Thymus (tissue), 11 donors: ENCODE measurements at regions not wholly inside any gene's neighbourhood (a gene's known extent, or its start where the extent isn't known, plus 50 kb on each side); places are given as distances from the start of the nearest gene placed in this dataset.

Source experiments
- DNase-seq, 9 donors: peaks; one replicate each; pipeline ENCODE4 v3.0.0-alpha.2; 2013; ENCODE audit warnings: low spot score in 9 of 9, low read depth in 6 of 9, missing footprints in 1 of 9
- H3K27ac ChIP-seq, 2 donors: one replicate each; pipeline ENCODE4 v1.5.1; 2013; ENCODE audit warnings: control low read depth in 1 of 2, low read depth in 1 of 2, low read length in 1 of 2, mild to moderate bottlenecking in 1 of 2, moderate library complexity in 1 of 2
- H3K27me3 ChIP-seq, 2 donors: one replicate each; pipeline ENCODE4 v1.5.1; 2013; ENCODE audit warnings: low read length in 1 of 2; ENCODE audit not compliant: control insufficient read depth in 2 of 2, insufficient read depth in 1 of 2
- H3K36me3 ChIP-seq, 2 donors: one replicate each; pipeline ENCODE4 v1.5.1; 2013; ENCODE audit warnings: low read length in 1 of 2, mild to moderate bottlenecking in 1 of 2, moderate library complexity in 1 of 2; ENCODE audit not compliant: control insufficient read depth in 2 of 2, insufficient read depth in 2 of 2
- H3K4me1 ChIP-seq, 2 donors: one replicate each; pipeline ENCODE4 v1.5.1; 2013; ENCODE audit warnings: low read length in 2 of 2; ENCODE audit not compliant: control insufficient read depth in 2 of 2, insufficient read depth in 2 of 2
- H3K4me3 ChIP-seq, 2 donors: one replicate each; pipeline ENCODE4 v1.5.1; 2013; ENCODE audit warnings: low read length in 2 of 2, control low read depth in 1 of 2, mild to moderate bottlenecking in 1 of 2
- H3K9me3 ChIP-seq, 2 donors: one replicate each; pipeline ENCODE4 v1.5.1; 2013; ENCODE audit warnings: low read length in 1 of 2, mild to moderate bottlenecking in 1 of 2; ENCODE audit not compliant: control insufficient read depth in 2 of 2, insufficient read depth in 1 of 2
- WGBS: extraction: QIAGEN DNeasy Blood & Tissue Kit; methylation state at CpG from one replicate; pipeline ENCODE4 v1.1.7; 2013; 5-methylcytosine and 5-hydroxymethylcytosine counted together
- donor health status: healthy.

DNA sequence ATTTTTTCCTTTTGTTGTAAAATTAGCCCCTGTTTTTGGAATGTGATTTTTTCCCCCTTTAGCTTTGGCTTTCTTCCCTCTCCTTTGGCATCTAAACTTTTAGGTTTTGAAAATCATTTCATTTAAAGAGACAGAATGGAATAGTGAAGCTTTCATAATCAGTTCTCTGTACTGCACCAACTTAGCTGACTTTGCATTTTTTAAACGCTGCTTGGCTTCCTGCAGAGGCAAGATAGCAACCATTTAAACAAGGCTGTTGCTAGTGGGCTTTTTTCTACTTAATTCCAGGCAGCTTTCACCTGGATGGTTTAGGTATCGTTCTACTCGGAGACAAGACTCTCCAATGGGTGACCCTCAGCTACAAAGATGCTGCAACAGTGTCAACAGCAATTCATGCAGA is 267.9 kb upstream of the PKDCC start:
- H3K4me3 ChIP-seq, result no peak overlapping the region
- WGBS, result 37% methylated on average over 3 of the region's 3 CpGs
- H3K36me3 ChIP-seq, result no peaks in the 10 kb centered on the region
- H3K9me3 ChIP-seq, result peaks cover 0 to 3% of the 10 kb centered on the region in 2 donors
- no peaks in the 10 kb centered on the region for H3K27me3 ChIP-seq
- DNase-seq, result no peak
- H3K4me1 ChIP-seq, result no peaks in the 10 kb centered on the region
- no peak overlapping the region for H3K27ac ChIP-seq

GRCh38 chr2:41782306-41783158 is 265.3 kb upstream of the PKDCC start:
- 56% methylated on average over 6 of the region's 6 CpGs for WGBS
- Histone ChIP-seq H3K27ac (no peak overlapping the region), H3K9me3 (peaks cover 0 to 3% of the 10 kb centered on the region in 2 donors), H3K4me3 (no peak overlapping the region), H3K27me3 (no peaks in the 10 kb centered on the region), H3K36me3 (no peaks in the 10 kb centered on the region), H3K4me1 (no peaks in the 10 kb centered on the region)
- DNase-seq, result peak in 7 of 9 donors; percentile 15 to 52 (median 28)

- H3K4me1 ChIP-seq, result no peaks in the 10 kb centered on the region
- no peaks in the 10 kb centered on the region for H3K27me3 ChIP-seq
- H3K36me3 ChIP-seq, result no peaks in the 10 kb centered on the region
- H3K27ac ChIP-seq, result no peak overlapping the region
- 96% methylated on average over 6 of the region's 6 CpGs for WGBS
- peaks cover 0 to 3% of the 10 kb centered on the region in 2 donors for H3K9me3 ChIP-seq
- H3K4me3 ChIP-seq, result no peak overlapping the region
- DNase-seq, result no peak
Observed at GRCh38 chr2:41784496-41784895, 263.3 kb upstream of the PKDCC start.

DNA sequence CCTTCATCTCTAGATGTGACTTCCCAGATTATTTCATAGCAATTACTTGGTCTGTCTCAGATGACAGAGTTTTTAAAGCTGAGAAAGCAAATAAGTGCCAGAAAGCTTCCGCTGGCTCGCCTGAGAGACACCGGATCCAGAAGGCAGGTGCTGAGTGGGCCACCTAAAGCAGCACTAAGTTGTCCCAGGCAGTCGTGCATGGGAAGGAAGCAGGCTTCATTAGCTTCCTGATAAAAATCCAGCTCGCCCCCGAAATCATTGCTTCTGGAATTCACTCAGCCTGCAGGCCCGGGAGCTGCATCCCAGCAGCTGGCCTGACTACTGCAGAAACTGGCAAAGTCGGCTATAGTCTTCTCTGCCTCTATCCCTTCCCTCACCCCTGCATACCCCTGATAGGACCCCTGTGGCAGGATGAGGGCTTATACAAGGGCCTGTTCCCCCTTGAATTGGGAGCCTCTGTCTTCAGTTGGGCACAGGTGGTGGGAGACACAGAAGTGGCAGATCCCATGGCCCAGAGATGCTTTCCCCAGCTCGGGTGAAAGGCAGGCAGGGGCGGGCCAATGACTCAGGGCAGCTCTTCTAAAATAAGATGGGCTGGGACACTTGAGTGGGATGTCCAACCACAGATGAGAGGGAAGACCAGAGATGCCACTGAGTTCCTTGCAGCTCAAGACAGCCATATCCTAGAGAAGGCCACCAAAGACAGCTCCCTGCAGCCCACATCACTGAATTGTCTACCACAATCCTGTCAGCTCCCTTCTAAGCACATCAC is 262.4 kb upstream of the PKDCC start:
- Histone ChIP-seq H3K9me3 (peaks cover 0 to 3% of the 10 kb centered on the region in 2 donors), H3K27me3 (no peaks in the 10 kb centered on the region), H3K4me3 (no peak overlapping the region), H3K4me1 (no peaks in the 10 kb centered on the region), H3K27ac (no peak overlapping the region), H3K36me3 (no peaks in the 10 kb centered on the region)
- WGBS, result 85% methylated on average over 10 of the region's 10 CpGs
- no peak for DNase-seq

GRCh38 chr2:41791523-41791922 is 256.3 kb upstream of the PKDCC start:
- DNase-seq, result peak in 7 of 9 donors; percentile 7 to 46 (median 13)
- no peak overlapping the region for H3K27ac ChIP-seq
- 78% methylated on average over 1 of the region's 1 CpG for WGBS
- H3K27me3 ChIP-seq, result no peaks in the 10 kb centered on the region
- no peak overlapping the region for H3K4me3 ChIP-seq
- H3K4me1 ChIP-seq, result no peaks in the 10 kb centered on the region
- no peaks in the 10 kb centered on the region for H3K36me3 ChIP-seq
- H3K9me3 ChIP-seq, result no peaks in the 10 kb centered on the region

DNA sequence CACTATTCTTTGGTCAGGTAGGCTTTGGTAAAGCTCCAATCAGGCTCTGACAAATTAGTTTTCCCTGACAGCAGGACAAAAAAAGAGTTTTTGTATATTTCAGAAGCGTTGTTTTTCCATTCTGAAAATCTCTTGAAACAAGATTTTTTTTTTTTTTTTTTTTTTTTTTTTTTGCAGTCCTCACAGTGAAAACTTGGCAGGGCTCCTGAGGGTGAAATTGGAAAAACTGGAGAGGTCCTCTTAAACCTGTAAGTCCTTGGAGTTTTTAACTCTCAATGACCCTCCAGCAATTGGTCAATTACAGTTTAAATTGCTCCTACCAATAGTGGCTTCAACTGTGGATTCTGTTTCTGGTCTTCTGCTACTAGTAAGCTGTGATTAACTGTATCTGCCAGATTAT is 244.5 kb upstream of the PKDCC start:
- Histone ChIP-seq H3K4me3 (no peak overlapping the region), H3K36me3 (no peaks in the 10 kb centered on the region), H3K4me1 (no peaks in the 10 kb centered on the region), H3K27me3 (no peaks in the 10 kb centered on the region), H3K27ac (no peak overlapping the region), H3K9me3 (no peaks in the 10 kb centered on the region)
- 90% methylated on average over 1 of the region's 1 CpG for WGBS
- DNase-seq, result no peak

- no peak for DNase-seq
- Histone ChIP-seq H3K9me3 (no peaks in the 10 kb centered on the region), H3K4me1 (no peaks in the 10 kb centered on the region), H3K27me3 (no peaks in the 10 kb centered on the region), H3K27ac (no peak overlapping the region), H3K4me3 (no peak overlapping the region), H3K36me3 (no peaks in the 10 kb centered on the region)
- 98% methylated on average over 2 of the region's 2 CpGs for WGBS
Observed at GRCh38 chr2:41806286-41806685, 241.5 kb upstream of the PKDCC start.

DNA sequence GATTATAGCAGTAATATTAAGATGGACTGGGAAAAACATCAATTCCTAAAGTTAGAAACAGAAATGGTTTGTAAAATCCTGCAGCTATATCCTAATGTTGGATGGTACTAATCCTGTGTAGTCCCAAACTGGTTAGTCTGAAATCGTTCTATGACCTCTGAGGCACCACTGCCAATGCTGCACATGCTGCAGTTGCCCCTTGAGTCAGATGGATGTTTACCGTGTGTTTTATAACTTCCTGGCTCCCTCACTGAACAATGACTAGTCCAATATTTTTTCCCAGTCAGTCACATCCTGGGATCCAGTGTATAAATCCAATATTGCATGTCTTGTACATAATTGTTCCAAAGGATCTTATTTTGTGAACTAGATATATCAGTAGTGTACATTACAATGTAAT is 226.7 kb upstream of the PKDCC start:
- no peaks in the 10 kb centered on the region for H3K4me1 ChIP-seq
- H3K27ac ChIP-seq, result no peak overlapping the region
- H3K27me3 ChIP-seq, result no peaks in the 10 kb centered on the region
- H3K4me3 ChIP-seq, result no peak overlapping the region
- no peaks in the 10 kb centered on the region for H3K36me3 ChIP-seq
- WGBS, result 36% methylated on average over 2 of the region's 2 CpGs
- H3K9me3 ChIP-seq, result no peaks in the 10 kb centered on the region
- DNase-seq, result no peak

DNA sequence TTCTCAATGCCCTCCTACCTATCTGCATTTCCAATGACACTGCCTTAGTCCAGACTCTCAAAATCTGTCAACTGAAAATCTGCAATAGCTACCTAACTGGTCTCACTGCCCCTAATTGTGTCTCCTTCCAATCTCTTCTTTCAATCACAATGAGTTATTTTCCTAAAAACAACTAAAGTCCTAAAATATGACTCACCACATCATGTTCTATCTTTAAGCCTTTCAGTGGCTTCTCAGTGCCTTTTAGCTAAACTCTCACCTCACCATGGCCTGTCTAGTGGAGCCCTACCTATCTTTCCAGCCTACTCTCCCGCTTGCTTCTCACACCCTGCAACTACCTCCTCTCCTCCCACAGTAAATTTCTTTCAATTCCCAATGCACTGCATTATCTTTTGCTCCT is 220.9 kb upstream of the PKDCC start:
- Histone ChIP-seq H3K27ac (no peak overlapping the region), H3K36me3 (no peaks in the 10 kb centered on the region), H3K9me3 (no peaks in the 10 kb centered on the region), H3K4me1 (no peaks in the 10 kb centered on the region), H3K27me3 (no peaks in the 10 kb centered on the region), H3K4me3 (no peak overlapping the region)
- DNase-seq, result no peak
- 95% methylated on average over 1 of the region's 1 CpG for WGBS
